ENCODE measurements at regions not wholly inside any gene's neighbourhood (a gene's known extent, or its start where the extent isn't known, plus 50 kb on each side); places are given as distances from the start of the nearest gene placed in this dataset.

GRCh38 chr15:96170979-96171739 is 159.3 kb upstream of the NR2F2 start:
- no peaks in the 10 kb centered on the region for H3K27me3 ChIP-seq (ENCODE audit: insufficient read depth, low read length)
- no peaks in the 10 kb centered on the region for H3K36me3 ChIP-seq (ENCODE audit: insufficient read depth, low read length)
- H3K4me3 ChIP-seq (ENCODE audit: low read length), result no peak overlapping the region
- H3K4me1 ChIP-seq (ENCODE audit: insufficient read depth, low read length), result peaks cover 21% of the 10 kb centered on the region
- peaks cover 2% of the 10 kb centered on the region for H3K9me3 ChIP-seq (ENCODE audit: low read length)
- H2AFZ ChIP-seq (ENCODE audit: low read depth, low read length), result no peak overlapping the region

- Histone ChIP-seq H3K36me3 (ENCODE audit: insufficient read depth, low read length) (no peaks in the 10 kb centered on the region), H3K4me3 (ENCODE audit: low read length) (no peak overlapping the region), H2AFZ (ENCODE audit: low read depth, low read length) (no peak overlapping the region), H3K9me3 (ENCODE audit: low read length) (peaks cover 2% of the 10 kb centered on the region), H3K4me1 (ENCODE audit: insufficient read depth, low read length) (peaks cover 17% of the 10 kb centered on the region), H3K27me3 (ENCODE audit: insufficient read depth, low read length) (no peaks in the 10 kb centered on the region)
Measured at GRCh38 chr15:96171853-96172296, 158.6 kb upstream of the NR2F2 start.

- Histone ChIP-seq H3K9me3 (ENCODE audit: low read length) (peaks cover 2% of the 10 kb centered on the region), H3K4me3 (ENCODE audit: low read length) (no peak overlapping the region), H3K36me3 (ENCODE audit: insufficient read depth, low read length) (no peaks in the 10 kb centered on the region), H3K4me1 (ENCODE audit: insufficient read depth, low read length) (peaks cover 12% of the 10 kb centered on the region), H3K27me3 (ENCODE audit: insufficient read depth, low read length) (no peaks in the 10 kb centered on the region), H2AFZ (ENCODE audit: low read depth, low read length) (no peak overlapping the region)
Measured at GRCh38 chr15:96172417-96172816, 158.1 kb upstream of the NR2F2 start.

- H3K27me3 ChIP-seq (ENCODE audit: insufficient read depth, low read length), result no peaks in the 10 kb centered on the region
- H3K4me1 ChIP-seq (ENCODE audit: insufficient read depth, low read length), result peaks cover 8% of the 10 kb centered on the region
- no peak overlapping the region for H2AFZ ChIP-seq (ENCODE audit: low read depth, low read length)
- no peaks in the 10 kb centered on the region for H3K9me3 ChIP-seq (ENCODE audit: low read length)
- H3K36me3 ChIP-seq (ENCODE audit: insufficient read depth, low read length), result no peaks in the 10 kb centered on the region
- no peak overlapping the region for H3K4me3 ChIP-seq (ENCODE audit: low read length)
Measured at GRCh38 chr15:96176831-96177230, 153.7 kb upstream of the NR2F2 start.

GRCh38 chr15:96177279-96177678 is 153.2 kb upstream of the NR2F2 start:
- H3K4me1 ChIP-seq (ENCODE audit: insufficient read depth, low read length), result peaks cover 3% of the 10 kb centered on the region
- no peaks in the 10 kb centered on the region for H3K9me3 ChIP-seq (ENCODE audit: low read length)
- no peaks in the 10 kb centered on the region for H3K27me3 ChIP-seq (ENCODE audit: insufficient read depth, low read length)
- H3K36me3 ChIP-seq (ENCODE audit: insufficient read depth, low read length), result no peaks in the 10 kb centered on the region
- H2AFZ ChIP-seq (ENCODE audit: low read depth, low read length), result no peak overlapping the region
- no peak overlapping the region for H3K4me3 ChIP-seq (ENCODE audit: low read length)

GRCh38 chr15:96180087-96180748 is 150.3 kb upstream of the NR2F2 start:
- Histone ChIP-seq H3K4me1 (ENCODE audit: insufficient read depth, low read length) (peaks cover 4% of the 10 kb centered on the region), H3K36me3 (ENCODE audit: insufficient read depth, low read length) (no peaks in the 10 kb centered on the region), H3K9me3 (ENCODE audit: low read length) (no peaks in the 10 kb centered on the region), H3K4me3 (ENCODE audit: low read length) (no peak overlapping the region), H2AFZ (ENCODE audit: low read depth, low read length) (no peak overlapping the region), H3K27me3 (ENCODE audit: insufficient read depth, low read length) (no peaks in the 10 kb centered on the region)

GRCh38 chr15:96181217-96181616 is 149.3 kb upstream of the NR2F2 start:
- Histone ChIP-seq H2AFZ (ENCODE audit: low read depth, low read length) (no peak overlapping the region), H3K4me1 (ENCODE audit: insufficient read depth, low read length) (peaks cover 4% of the 10 kb centered on the region), H3K27me3 (ENCODE audit: insufficient read depth, low read length) (no peaks in the 10 kb centered on the region), H3K4me3 (ENCODE audit: low read length) (no peak overlapping the region), H3K9me3 (ENCODE audit: low read length) (no peaks in the 10 kb centered on the region), H3K36me3 (ENCODE audit: insufficient read depth, low read length) (no peaks in the 10 kb centered on the region)

GRCh38 chr15:96181873-96182301 is 148.6 kb upstream of the NR2F2 start:
- no peaks in the 10 kb centered on the region for H3K36me3 ChIP-seq (ENCODE audit: insufficient read depth, low read length)
- no peaks in the 10 kb centered on the region for H3K27me3 ChIP-seq (ENCODE audit: insufficient read depth, low read length)
- peaks cover 4% of the 10 kb centered on the region for H3K4me1 ChIP-seq (ENCODE audit: insufficient read depth, low read length)
- H3K9me3 ChIP-seq (ENCODE audit: low read length), result no peaks in the 10 kb centered on the region
- no peak overlapping the region for H3K4me3 ChIP-seq (ENCODE audit: low read length)
- no peak overlapping the region for H2AFZ ChIP-seq (ENCODE audit: low read depth, low read length)

GRCh38 chr15:96182736-96183513 is 147.6 kb upstream of the NR2F2 start:
- H3K27me3 ChIP-seq (ENCODE audit: insufficient read depth, low read length), result no peaks in the 10 kb centered on the region
- no peak overlapping the region for H3K4me3 ChIP-seq (ENCODE audit: low read length)
- H3K36me3 ChIP-seq (ENCODE audit: insufficient read depth, low read length), result no peaks in the 10 kb centered on the region
- no peaks in the 10 kb centered on the region for H3K9me3 ChIP-seq (ENCODE audit: low read length)
- peaks cover 4% of the 10 kb centered on the region for H3K4me1 ChIP-seq (ENCODE audit: insufficient read depth, low read length)
- H2AFZ ChIP-seq (ENCODE audit: low read depth, low read length), result no peak overlapping the region

- no peak overlapping the region for H3K4me3 ChIP-seq (ENCODE audit: low read length)
- H3K27me3 ChIP-seq (ENCODE audit: insufficient read depth, low read length), result no peaks in the 10 kb centered on the region
- H3K9me3 ChIP-seq (ENCODE audit: low read length), result no peaks in the 10 kb centered on the region
- no peaks in the 10 kb centered on the region for H3K36me3 ChIP-seq (ENCODE audit: insufficient read depth, low read length)
- H3K4me1 ChIP-seq (ENCODE audit: insufficient read depth, low read length), result peaks cover 4% of the 10 kb centered on the region
- H2AFZ ChIP-seq (ENCODE audit: low read depth, low read length), result no peak overlapping the region
Measured at GRCh38 chr15:96183514-96183850, 147.0 kb upstream of the NR2F2 start.

GRCh38 chr15:96183867-96184266 is 146.6 kb upstream of the NR2F2 start:
- H3K4me1 ChIP-seq (ENCODE audit: insufficient read depth, low read length), result peaks cover 4% of the 10 kb centered on the region
- no peaks in the 10 kb centered on the region for H3K9me3 ChIP-seq (ENCODE audit: low read length)
- no peaks in the 10 kb centered on the region for H3K36me3 ChIP-seq (ENCODE audit: insufficient read depth, low read length)
- no peak overlapping the region for H3K4me3 ChIP-seq (ENCODE audit: low read length)
- no peak overlapping the region for H2AFZ ChIP-seq (ENCODE audit: low read depth, low read length)
- no peaks in the 10 kb centered on the region for H3K27me3 ChIP-seq (ENCODE audit: insufficient read depth, low read length)

GRCh38 chr15:96184297-96184696 is 146.2 kb upstream of the NR2F2 start:
- Histone ChIP-seq H3K27me3 (ENCODE audit: insufficient read depth, low read length) (no peaks in the 10 kb centered on the region), H3K36me3 (ENCODE audit: insufficient read depth, low read length) (no peaks in the 10 kb centered on the region), H3K4me3 (ENCODE audit: low read length) (no peak overlapping the region), H2AFZ (ENCODE audit: low read depth, low read length) (no peak overlapping the region), H3K9me3 (ENCODE audit: low read length) (no peaks in the 10 kb centered on the region), H3K4me1 (ENCODE audit: insufficient read depth, low read length) (peaks cover 4% of the 10 kb centered on the region)

GRCh38 chr15:96186105-96186504 is 144.4 kb upstream of the NR2F2 start:
- H2AFZ ChIP-seq (ENCODE audit: low read depth, low read length), result no peak overlapping the region
- H3K27me3 ChIP-seq (ENCODE audit: insufficient read depth, low read length), result no peaks in the 10 kb centered on the region
- no peaks in the 10 kb centered on the region for H3K36me3 ChIP-seq (ENCODE audit: insufficient read depth, low read length)
- peaks cover 4% of the 10 kb centered on the region for H3K4me1 ChIP-seq (ENCODE audit: insufficient read depth, low read length)
- no peak overlapping the region for H3K4me3 ChIP-seq (ENCODE audit: low read length)
- no peaks in the 10 kb centered on the region for H3K9me3 ChIP-seq (ENCODE audit: low read length)

Data from neuron (in vitro differentiated cells).